AG20443 (cell line): ENCODE measurements at regions not wholly inside any gene's neighbourhood (a gene's known extent, or its start where the extent isn't known, plus 50 kb on each side); places are given as distances from the start of the nearest gene placed in this dataset.

Experiments
- DNase-seq: peaks from one replicate; pipeline ENCODE4 v3.0.0; 2012; ENCODE audit warnings: low spot score, mixed read lengths

- DNase-seq = no peak
These were observed 1062.5 kb upstream of the PCDH9 start for GRCh38 chr13:68292601-68293000.

- DNase-seq = no peak
These were observed 1061.5 kb upstream of the PCDH9 start for GRCh38 chr13:68291595-68291994.

GRCh38 chr13:68275758-68276157 is 1045.6 kb upstream of the PCDH9 start:
- no peak for DNase-seq

- no peak for DNase-seq
These were observed 1042.5 kb upstream of the PCDH9 start for GRCh38 chr13:68272652-68273051.

GRCh38 chr13:68264692-68265091 is 1034.6 kb upstream of the PCDH9 start:
- no peak for DNase-seq

GRCh38 chr13:68261105-68261504 is 1031.0 kb upstream of the PCDH9 start:
- no peak for DNase-seq

- DNase-seq = no peak
These were observed 1027.1 kb upstream of the PCDH9 start for GRCh38 chr13:68257111-68257842.

GRCh38 chr13:68254151-68254550 is 1024.0 kb upstream of the PCDH9 start:
- DNase-seq = no peak

- no peak for DNase-seq
These were observed 1004.1 kb upstream of the PCDH9 start for GRCh38 chr13:68234274-68234673.

GRCh38 chr13:68232351-68233130 is 1002.4 kb upstream of the PCDH9 start:
- DNase-seq = no peak

GRCh38 chr13:68214691-68215415 is 984.7 kb upstream of the PCDH9 start:
- DNase-seq = no peak

- DNase-seq = no peak
These were observed 969.1 kb upstream of the PCDH9 start for GRCh38 chr13:68199271-68199670.

GRCh38 chr13:68190818-68191217 is 960.7 kb upstream of the PCDH9 start:
- DNase-seq = no peak

GRCh38 chr13:68185444-68186141 is 955.5 kb upstream of the PCDH9 start:
- DNase-seq = no peak

- no peak for DNase-seq
These were observed 946.3 kb upstream of the PCDH9 start for GRCh38 chr13:68176475-68176874.

- no peak for DNase-seq
These were observed 944.8 kb upstream of the PCDH9 start for GRCh38 chr13:68174893-68175292.

- DNase-seq = no peak
These were observed 943.0 kb upstream of the PCDH9 start for GRCh38 chr13:68173111-68173510.

- DNase-seq = no peak
These were observed 940.8 kb upstream of the PCDH9 start for GRCh38 chr13:68170961-68171360.

GRCh38 chr13:68168448-68168847 is 938.3 kb upstream of the PCDH9 start:
- no peak for DNase-seq

GRCh38 chr13:68160466-68160865 is 930.3 kb upstream of the PCDH9 start:
- no peak for DNase-seq

GRCh38 chr13:68152414-68152813 is 922.3 kb upstream of the PCDH9 start:
- no peak for DNase-seq

- no peak for DNase-seq
These were observed 915.7 kb upstream of the PCDH9 start for GRCh38 chr13:68145852-68146251.
